Peyer's patch (tissue), 4 donors: ENCODE measurements at regions not wholly inside any gene's neighbourhood (a gene's known extent, or its start where the extent isn't known, plus 50 kb on each side); places are given as distances from the start of the nearest gene placed in this dataset.

Experiments used
- DNase-seq, 3 donors: peaks; one replicate each; pipeline ENCODE4 v3.0.0-alpha.2; 2017 to 2019
- H3K27ac ChIP-seq, 4 donors: fragments of 200-600 bp; sonication (generic); one replicate each; pipeline ENCODE4 v1.5.1; 2016 to 2019
- H3K27me3 ChIP-seq, 2 donors: fragments of 200-600 bp; sonication (generic); one replicate each; pipeline ENCODE4 v1.5.1; 2019
- H3K36me3 ChIP-seq, 3 donors: fragments of 200-600 bp; sonication (generic); one replicate each; pipeline ENCODE4 v1.5.1; 2016 to 2019
- H3K4me1 ChIP-seq, 4 donors: fragments of 200-600 bp; sonication (generic); one replicate each; pipeline ENCODE4 v1.5.1; 2016 to 2019
- H3K4me3 ChIP-seq, 4 donors: fragments of 200-600 bp; sonication (generic); 1 replicate in 3 of 4; 2 replicates in 1 of 4; pipeline ENCODE4 v1.5.1; 2016 to 2019; ENCODE audit warnings: mild to moderate bottlenecking in 1 of 4
- H3K9me3 ChIP-seq, 4 donors: fragments of 200-600 bp; sonication (generic); one replicate each; pipeline ENCODE4 v1.5.1; 2016 to 2019; ENCODE audit warnings: mild to moderate bottlenecking in 1 of 4
- POLR2A ChIP-seq, 2 donors: fragments of 450-650 bp; IDR thresholded peaks; one replicate each; pipeline ENCODE4 v1.5.1; 2017; ENCODE audit warnings: antibody characterized with exemption in 2 of 2, mild to moderate bottlenecking in 2 of 2, moderate library complexity in 2 of 2
- TF ChIP-seq, protein P1 (sequence below), 6 experiments: fragments of 450-650 bp in 4 of 6; fragments of 200-600 bp in 2 of 6; sonication (generic) in 1 of 6; IDR thresholded peaks; one replicate each; pipeline ENCODE4 v1.5.1; 2017 to 2019; ENCODE audit warnings: antibody characterized with exemption in 6 of 6, mild to moderate bottlenecking in 3 of 6, moderate library complexity in 1 of 6

DNA sequence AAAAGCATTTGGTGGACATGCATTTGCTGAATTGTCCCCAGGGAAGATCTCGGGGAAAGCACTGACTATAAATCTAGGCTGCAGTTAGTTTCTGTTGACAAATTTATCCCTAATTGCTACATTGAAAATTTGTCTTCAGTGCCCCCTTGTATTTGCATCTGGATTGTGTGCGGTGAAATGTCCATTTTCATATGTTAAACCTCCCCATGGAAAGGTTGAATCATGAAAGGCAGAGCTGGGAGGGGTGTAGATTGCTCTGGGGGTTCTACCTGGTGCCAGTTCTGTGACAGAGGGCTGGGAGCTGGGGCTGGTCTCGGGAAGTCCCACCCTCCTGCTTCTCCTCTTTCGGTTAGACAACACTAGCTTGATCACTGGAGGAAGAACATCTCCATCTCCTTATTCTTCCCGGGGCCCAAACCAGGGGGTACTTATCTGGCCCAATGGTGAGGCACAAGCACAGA is 101.9 kb downstream of the GADD45G start:
- H3K4me3 ChIP-seq: no peak overlapping the region
- TF ChIP-seq, protein P1, sequence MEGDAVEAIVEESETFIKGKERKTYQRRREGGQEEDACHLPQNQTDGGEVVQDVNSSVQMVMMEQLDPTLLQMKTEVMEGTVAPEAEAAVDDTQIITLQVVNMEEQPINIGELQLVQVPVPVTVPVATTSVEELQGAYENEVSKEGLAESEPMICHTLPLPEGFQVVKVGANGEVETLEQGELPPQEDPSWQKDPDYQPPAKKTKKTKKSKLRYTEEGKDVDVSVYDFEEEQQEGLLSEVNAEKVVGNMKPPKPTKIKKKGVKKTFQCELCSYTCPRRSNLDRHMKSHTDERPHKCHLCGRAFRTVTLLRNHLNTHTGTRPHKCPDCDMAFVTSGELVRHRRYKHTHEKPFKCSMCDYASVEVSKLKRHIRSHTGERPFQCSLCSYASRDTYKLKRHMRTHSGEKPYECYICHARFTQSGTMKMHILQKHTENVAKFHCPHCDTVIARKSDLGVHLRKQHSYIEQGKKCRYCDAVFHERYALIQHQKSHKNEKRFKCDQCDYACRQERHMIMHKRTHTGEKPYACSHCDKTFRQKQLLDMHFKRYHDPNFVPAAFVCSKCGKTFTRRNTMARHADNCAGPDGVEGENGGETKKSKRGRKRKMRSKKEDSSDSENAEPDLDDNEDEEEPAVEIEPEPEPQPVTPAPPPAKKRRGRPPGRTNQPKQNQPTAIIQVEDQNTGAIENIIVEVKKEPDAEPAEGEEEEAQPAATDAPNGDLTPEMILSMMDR (IDR thresholded peaks at IDR 0.05): no peak
- TF ChIP-seq POLR2A (IDR thresholded peaks at IDR 0.05): no peak
- H3K27ac ChIP-seq: peak overlapping the region in 1 of 4 donors; percentile 3
- no peaks in the 10 kb centered on the region for H3K36me3 ChIP-seq
- H3K4me1 ChIP-seq: peaks cover 0 to 7% (median 0%) of the 10 kb centered on the region in 4 donors
- no peaks in the 10 kb centered on the region for H3K9me3 ChIP-seq
- DNase-seq: peak in 1 of 3 donors; percentile 10
- H3K27me3 ChIP-seq: no peaks in the 10 kb centered on the region

DNA sequence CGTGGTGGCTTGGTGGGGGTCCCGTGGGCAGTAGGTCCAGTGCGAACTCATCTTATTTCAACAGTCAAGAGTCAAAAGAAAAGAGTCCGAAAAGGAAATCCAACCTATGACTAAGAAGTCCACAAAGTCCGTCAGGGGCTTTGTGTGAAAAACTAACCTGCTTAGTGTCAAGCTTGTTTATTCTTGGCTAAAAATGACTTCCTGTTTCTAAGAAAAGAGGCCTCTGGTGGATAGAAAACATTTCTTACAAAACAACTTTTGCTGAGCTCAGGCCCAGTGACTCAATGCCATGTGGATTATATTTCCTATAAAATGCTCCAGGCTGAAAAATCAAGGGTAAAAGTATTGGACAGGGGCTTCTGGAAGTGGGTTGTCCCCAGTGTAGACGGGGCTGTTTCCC is 105.9 kb downstream of the GADD45G start:
- H3K4me1 ChIP-seq: peaks cover 0 to 7% (median 0%) of the 10 kb centered on the region in 4 donors
- no peaks in the 10 kb centered on the region for H3K36me3 ChIP-seq
- TF ChIP-seq POLR2A (IDR thresholded peaks at IDR 0.05): no peak
- TF ChIP-seq, protein P1 (IDR thresholded peaks at IDR 0.05): no peak
- no peaks in the 10 kb centered on the region for H3K27me3 ChIP-seq
- DNase-seq: peak in 1 of 3 donors; percentile 36
- H3K9me3 ChIP-seq: no peaks in the 10 kb centered on the region
- no peak overlapping the region for H3K4me3 ChIP-seq
- peak overlapping the region in 1 of 4 donors; percentile 43 for H3K27ac ChIP-seq

- Histone ChIP-seq H3K4me3 (no peak overlapping the region), H3K9me3 (no peaks in the 10 kb centered on the region), H3K27ac (no peak overlapping the region), H3K36me3 (no peaks in the 10 kb centered on the region), H3K4me1 (peaks cover 0 to 7% (median 0%) of the 10 kb centered on the region in 4 donors), H3K27me3 (no peaks in the 10 kb centered on the region)
- DNase-seq: no peak
- no peak for TF ChIP-seq POLR2A (IDR thresholded peaks at IDR 0.05)
- TF ChIP-seq, protein P1 (IDR thresholded peaks at IDR 0.05): no peak
Observed at GRCh38 chr9:89711866-89712265, 107.1 kb downstream of the GADD45G start.

GRCh38 chr9:89712283-89712682 is 107.5 kb downstream of the GADD45G start:
- no peaks in the 10 kb centered on the region for H3K36me3 ChIP-seq
- no peaks in the 10 kb centered on the region for H3K27me3 ChIP-seq
- no peak overlapping the region for H3K27ac ChIP-seq
- H3K4me3 ChIP-seq: no peak overlapping the region
- H3K4me1 ChIP-seq: peaks cover 0 to 7% (median 0%) of the 10 kb centered on the region in 4 donors
- no peaks in the 10 kb centered on the region for H3K9me3 ChIP-seq
- DNase-seq: peak in 1 of 3 donors; percentile 29
- TF ChIP-seq, protein P1 (IDR thresholded peaks at IDR 0.05): no peak
- no peak for TF ChIP-seq POLR2A (IDR thresholded peaks at IDR 0.05)

DNA sequence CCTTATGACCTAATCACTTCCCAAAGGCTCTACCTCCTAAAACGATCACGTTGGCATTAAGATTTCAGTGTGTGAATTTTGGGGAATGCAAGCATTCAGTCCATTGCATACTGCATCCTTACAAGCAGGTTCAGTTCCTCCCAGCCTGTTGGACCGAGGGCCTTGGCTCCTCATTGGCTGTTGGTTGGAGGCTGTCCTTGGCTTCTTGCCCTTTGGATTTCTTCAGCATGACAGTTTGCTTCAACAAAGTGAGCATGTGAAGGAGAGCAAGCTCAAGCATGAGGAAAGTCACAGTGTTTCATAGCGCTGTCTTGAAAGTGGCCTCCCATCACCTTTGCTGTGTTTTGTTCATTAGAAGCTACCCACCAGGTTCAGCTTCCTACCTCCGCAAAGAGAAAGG is 109.5 kb downstream of the GADD45G start:
- Histone ChIP-seq H3K9me3 (no peaks in the 10 kb centered on the region), H3K4me3 (no peak overlapping the region), H3K27ac (no peak overlapping the region), H3K4me1 (peaks cover 0 to 7% (median 0%) of the 10 kb centered on the region in 4 donors), H3K36me3 (no peaks in the 10 kb centered on the region), H3K27me3 (no peaks in the 10 kb centered on the region)
- TF ChIP-seq POLR2A (IDR thresholded peaks at IDR 0.05): no peak
- TF ChIP-seq, protein P1 (IDR thresholded peaks at IDR 0.05): no peak
- DNase-seq: peak in 1 of 3 donors; percentile 45
